Neural crest cell (in vitro differentiated cells): ENCODE measurements at regions not wholly inside any gene's neighbourhood (a gene's known extent, or its start where the extent isn't known, plus 50 kb on each side); places are given as distances from the start of the nearest gene placed in this dataset.

Source experiments
- DNase-seq: peaks from one replicate; pipeline ENCODE4 v3.0.0; 2021; ENCODE audit warnings: low read depth, mixed read lengths, low spot score
- H3K27ac Mint-ChIP-seq: one replicate; pipeline ENCODE4 v1.8.0; 2021; ENCODE audit warnings: mild to moderate bottlenecking, mixed read lengths; ENCODE audit not compliant: unreplicated experiment
- H3K27me3 Mint-ChIP-seq: 2 replicates; pipeline ENCODE4 v1.8.0; 2021; ENCODE audit warnings: low read depth, mild to moderate bottlenecking, mixed read lengths
- H3K36me3 Mint-ChIP-seq: 2 replicates; pipeline ENCODE4 v1.8.0; 2021; ENCODE audit warnings: low read depth, mild to moderate bottlenecking, mixed read lengths
- H3K4me1 Mint-ChIP-seq: 2 replicates; pipeline ENCODE4 v1.8.0; 2021; ENCODE audit warnings: mixed read lengths
- H3K4me3 Mint-ChIP-seq: one replicate; pipeline ENCODE4 v1.8.0; 2021; ENCODE audit warnings: mild to moderate bottlenecking, mixed read lengths
- H3K9me3 Mint-ChIP-seq: 2 replicates; pipeline ENCODE4 v1.8.0; 2021; ENCODE audit warnings: mixed read lengths
- TF ChIP-seq, protein P1 (sequence below): fragments of 200-600 bp; sonication (generic); conservative IDR thresholded peaks from 2 replicates; pipeline ENCODE4 v1.5.0; 2021; ENCODE audit warnings: antibody characterized with exemption, mild to moderate bottlenecking

DNA sequence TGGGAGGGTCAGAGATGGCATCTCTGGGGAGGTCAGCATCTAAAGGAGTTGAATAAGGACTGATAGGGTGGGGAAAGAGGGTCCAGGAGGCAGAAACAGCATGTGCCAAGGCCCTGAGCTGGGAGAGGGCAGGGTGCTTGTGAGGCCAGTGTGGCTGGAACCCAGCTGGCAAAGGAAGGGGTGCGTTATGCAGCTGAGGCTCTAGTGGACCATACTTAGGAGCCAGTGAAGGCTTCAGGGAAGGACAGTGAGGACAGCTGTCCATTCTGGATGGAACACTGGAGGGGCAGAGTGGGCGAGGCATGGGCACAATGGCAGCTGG lies 57.1 kb upstream of the RPL11 start:
- H3K27me3 Mint-ChIP-seq: no peaks in the 10 kb centered on the region
- H3K4me1 Mint-ChIP-seq: peaks cover 24% of the 10 kb centered on the region
- no peaks in the 10 kb centered on the region for H3K36me3 Mint-ChIP-seq
- H3K27ac Mint-ChIP-seq: no peak overlapping the region
- TF ChIP-seq, protein P1, sequence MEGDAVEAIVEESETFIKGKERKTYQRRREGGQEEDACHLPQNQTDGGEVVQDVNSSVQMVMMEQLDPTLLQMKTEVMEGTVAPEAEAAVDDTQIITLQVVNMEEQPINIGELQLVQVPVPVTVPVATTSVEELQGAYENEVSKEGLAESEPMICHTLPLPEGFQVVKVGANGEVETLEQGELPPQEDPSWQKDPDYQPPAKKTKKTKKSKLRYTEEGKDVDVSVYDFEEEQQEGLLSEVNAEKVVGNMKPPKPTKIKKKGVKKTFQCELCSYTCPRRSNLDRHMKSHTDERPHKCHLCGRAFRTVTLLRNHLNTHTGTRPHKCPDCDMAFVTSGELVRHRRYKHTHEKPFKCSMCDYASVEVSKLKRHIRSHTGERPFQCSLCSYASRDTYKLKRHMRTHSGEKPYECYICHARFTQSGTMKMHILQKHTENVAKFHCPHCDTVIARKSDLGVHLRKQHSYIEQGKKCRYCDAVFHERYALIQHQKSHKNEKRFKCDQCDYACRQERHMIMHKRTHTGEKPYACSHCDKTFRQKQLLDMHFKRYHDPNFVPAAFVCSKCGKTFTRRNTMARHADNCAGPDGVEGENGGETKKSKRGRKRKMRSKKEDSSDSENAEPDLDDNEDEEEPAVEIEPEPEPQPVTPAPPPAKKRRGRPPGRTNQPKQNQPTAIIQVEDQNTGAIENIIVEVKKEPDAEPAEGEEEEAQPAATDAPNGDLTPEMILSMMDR: no peak
- no peak overlapping the region for H3K4me3 Mint-ChIP-seq
- DNase-seq: no peak
- no peaks in the 10 kb centered on the region for H3K9me3 Mint-ChIP-seq

DNA sequence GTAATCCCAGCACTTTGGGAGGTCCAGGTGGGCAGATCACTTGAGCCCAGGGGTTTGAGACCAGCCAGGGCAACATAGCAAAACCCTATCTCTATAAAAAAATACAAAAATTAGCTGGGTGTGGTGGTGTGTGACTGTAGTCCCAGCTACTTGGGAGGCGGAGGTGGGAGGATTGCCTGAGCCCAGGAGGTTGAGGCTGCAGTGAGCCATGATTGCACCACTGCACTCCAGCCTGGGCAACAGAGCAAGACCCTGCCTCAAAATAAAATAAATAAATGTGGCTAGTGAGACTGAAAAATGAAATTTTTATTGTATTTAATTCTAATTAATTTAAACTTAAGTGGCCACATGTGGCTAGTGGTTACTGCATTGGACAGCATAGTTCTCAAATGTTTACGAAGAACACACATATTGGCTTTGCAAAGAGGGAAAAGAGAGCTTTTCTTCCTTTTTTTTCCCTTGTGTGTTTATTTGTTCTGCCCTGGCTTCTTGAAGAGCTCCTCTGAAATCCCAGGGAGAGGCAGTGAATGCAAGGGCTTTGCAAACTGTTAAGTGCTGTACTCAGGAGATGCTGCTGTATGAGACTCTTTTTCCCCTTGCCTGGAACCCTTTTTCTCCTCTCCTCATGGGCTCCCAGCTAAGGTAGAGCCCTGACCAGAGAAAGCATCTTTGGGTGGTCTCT lies 59.0 kb upstream of the RPL11 start:
- TF ChIP-seq, protein P1: no peak
- H3K9me3 Mint-ChIP-seq: no peaks in the 10 kb centered on the region
- no peak for DNase-seq
- no peak overlapping the region for H3K27ac Mint-ChIP-seq
- no peaks in the 10 kb centered on the region for H3K27me3 Mint-ChIP-seq
- no peaks in the 10 kb centered on the region for H3K36me3 Mint-ChIP-seq
- H3K4me3 Mint-ChIP-seq: no peak overlapping the region
- peaks cover 29% of the 10 kb centered on the region for H3K4me1 Mint-ChIP-seq

DNA sequence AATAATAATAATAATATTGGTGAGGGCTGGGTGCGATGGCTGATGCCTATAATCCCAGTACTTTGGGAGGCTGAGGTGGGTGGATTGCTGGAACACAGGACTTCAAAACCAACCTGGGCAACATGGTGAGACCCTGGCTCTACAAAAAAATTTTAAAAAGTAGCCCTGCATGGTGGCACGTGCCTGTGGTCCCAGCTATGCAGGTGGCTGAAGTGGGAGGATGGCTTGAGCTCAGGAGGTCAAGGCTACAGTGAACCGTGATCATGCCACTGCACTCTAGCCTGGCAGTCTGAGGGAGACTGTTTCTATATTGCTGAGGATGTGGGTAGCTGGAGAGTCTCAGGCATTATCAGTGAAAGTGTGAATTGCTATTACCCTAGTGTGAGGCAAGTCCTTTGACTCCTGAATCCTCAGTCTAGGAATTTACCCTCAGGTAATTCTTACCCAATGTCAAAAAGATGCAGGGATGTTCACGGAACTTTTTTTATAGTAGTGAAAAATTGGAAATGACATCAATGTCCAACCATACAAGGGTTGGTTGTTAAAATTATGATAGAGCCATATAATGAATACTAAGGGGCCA lies 61.8 kb upstream of the RPL11 start:
- no peak for DNase-seq
- TF ChIP-seq, protein P1: no peak
- H3K4me3 Mint-ChIP-seq: no peak overlapping the region
- no peaks in the 10 kb centered on the region for H3K27me3 Mint-ChIP-seq
- H3K36me3 Mint-ChIP-seq: no peaks in the 10 kb centered on the region
- H3K27ac Mint-ChIP-seq: no peak overlapping the region
- H3K9me3 Mint-ChIP-seq: peaks cover 4% of the 10 kb centered on the region
- peaks cover 18% of the 10 kb centered on the region for H3K4me1 Mint-ChIP-seq

DNA sequence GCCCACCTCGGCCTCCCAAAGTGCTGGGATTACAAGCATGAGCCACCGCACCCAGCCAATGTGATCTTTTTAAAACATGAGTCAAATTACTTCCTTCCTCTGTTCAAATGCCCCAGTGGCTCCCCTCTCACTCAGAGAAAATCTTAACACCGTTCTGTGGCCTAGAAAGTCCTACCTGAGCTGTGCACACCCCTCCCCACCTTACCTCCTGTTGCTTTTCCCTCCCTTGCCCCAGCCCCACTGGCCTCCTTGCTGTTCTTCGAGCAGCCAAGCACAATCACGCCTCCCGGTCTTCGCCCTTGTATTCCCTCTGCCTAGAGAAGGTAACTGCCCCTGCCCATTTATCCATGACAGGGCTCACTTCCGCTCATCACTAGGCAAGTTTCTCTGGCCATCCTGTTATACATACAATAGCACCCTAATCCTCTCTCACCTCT lies 62.6 kb upstream of the RPL11 start:
- Mint-ChIP-seq H3K36me3 (no peaks in the 10 kb centered on the region), H3K4me3 (no peak overlapping the region), H3K9me3 (peaks cover 4% of the 10 kb centered on the region), H3K4me1 (peaks cover 9% of the 10 kb centered on the region), H3K27ac (no peak overlapping the region), H3K27me3 (peaks cover 2% of the 10 kb centered on the region)
- no peak for DNase-seq
- TF ChIP-seq, protein P1: no peak

DNA sequence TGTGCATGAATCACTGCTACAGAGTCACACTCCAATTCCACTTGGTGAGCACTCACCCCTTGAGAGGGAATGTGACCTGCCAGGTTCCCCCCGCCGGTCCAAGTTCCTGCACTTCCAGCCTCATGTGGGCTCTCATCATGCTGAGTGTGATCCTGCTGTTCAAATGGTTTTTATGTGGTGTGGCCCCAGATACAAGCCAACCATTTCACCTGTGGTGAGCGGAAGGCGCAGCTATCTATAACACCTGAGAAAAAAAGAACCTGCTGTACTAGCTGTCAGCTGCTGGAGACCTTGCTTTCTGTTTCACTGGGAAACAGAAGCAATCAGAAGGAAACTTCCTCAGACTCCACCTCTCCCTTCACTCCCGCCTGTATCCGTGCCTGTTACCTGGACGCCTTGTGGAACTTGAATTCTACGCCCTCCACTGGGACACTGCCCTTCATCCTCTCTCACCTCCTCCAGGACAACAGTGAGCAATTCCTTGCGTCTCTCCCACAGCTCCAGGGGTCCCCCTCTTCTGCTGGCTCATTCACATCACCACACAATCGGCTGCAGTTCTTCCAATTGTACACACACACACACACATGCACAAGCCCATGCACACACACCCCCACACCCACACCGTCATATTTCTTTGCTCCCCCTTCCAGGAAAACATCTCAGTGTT lies 64.4 kb upstream of the RPL11 start:
- TF ChIP-seq, protein P1: no peak
- peaks cover 4% of the 10 kb centered on the region for H3K9me3 Mint-ChIP-seq
- H3K36me3 Mint-ChIP-seq: no peaks in the 10 kb centered on the region
- H3K27me3 Mint-ChIP-seq: peaks cover 10% of the 10 kb centered on the region
- no peak overlapping the region for H3K27ac Mint-ChIP-seq
- peaks cover 9% of the 10 kb centered on the region for H3K4me1 Mint-ChIP-seq
- no peak overlapping the region for H3K4me3 Mint-ChIP-seq
- no peak for DNase-seq
